Natural killer cell (primary cell): ENCODE measurements at regions not wholly inside any gene's neighbourhood (a gene's known extent, or its start where the extent isn't known, plus 50 kb on each side); places are given as distances from the start of the nearest gene placed in this dataset.

ENCODE experiments used
- ATAC-seq, 3 donors: fragments of 150-1000 bp in 2 of 3; fragments of 200-7000 bp in 1 of 3; cut with Tn5 transposase; 1 replicate in 1 of 3; 2 replicates in 2 of 3; pipeline ENCODE4 v1.10.0; 2021; ENCODE audit warnings: mild to moderate bottlenecking in 2 of 3, moderate library complexity in 2 of 3
- DNase-seq, 2 donors: peaks; one replicate each; pipeline versions ENCODE4 v3.0.0 to v3.0.0-alpha.2; 2013 to 2021; ENCODE audit warnings: mixed read lengths in 1 of 2
- H3K27ac ChIP-seq: one replicate; pipeline ENCODE4 v1.5.1; 2013; ENCODE audit warnings: mild to moderate bottlenecking, low read length
- H3K27me3 ChIP-seq: one replicate; pipeline ENCODE4 v1.6.1; 2013; ENCODE audit warnings: low read length; ENCODE audit not compliant: control insufficient read depth, insufficient read depth
- H3K36me3 ChIP-seq: one replicate; pipeline ENCODE4 v1.6.1; 2013; ENCODE audit warnings: low read length; ENCODE audit not compliant: control insufficient read depth, insufficient read depth
- H3K4me1 ChIP-seq: one replicate; pipeline ENCODE4 v1.6.1; 2013; ENCODE audit warnings: low read length; ENCODE audit not compliant: control insufficient read depth, insufficient read depth
- H3K4me3 ChIP-seq: one replicate; pipeline ENCODE4 v1.5.1; 2013; ENCODE audit warnings: low read length
- H3K9me3 ChIP-seq: one replicate; pipeline ENCODE4 v1.6.1; 2013; ENCODE audit warnings: low read length; ENCODE audit not compliant: control insufficient read depth, insufficient read depth
- H3K27ac Mint-ChIP-seq, 2 donors: one replicate each; pipeline ENCODE4 v1.8.0; 2022; ENCODE audit warnings: mild to moderate bottlenecking in 2 of 2, mixed read lengths in 2 of 2, moderate library complexity in 1 of 2
- H3K27me3 Mint-ChIP-seq, 2 donors: one replicate each; pipeline ENCODE4 v1.8.0; 2022; ENCODE audit warnings: low read depth in 2 of 2, mixed read lengths in 2 of 2
- H3K36me3 Mint-ChIP-seq: one replicate; pipeline ENCODE4 v1.8.0; 2022; ENCODE audit warnings: mixed read lengths
- H3K4me1 Mint-ChIP-seq, 2 donors: one replicate each; pipeline ENCODE4 v1.8.0; 2022; ENCODE audit warnings: mixed read lengths in 2 of 2
- H3K4me3 Mint-ChIP-seq: one replicate; pipeline ENCODE4 v1.8.0; 2022; ENCODE audit warnings: mild to moderate bottlenecking, moderate library complexity, mixed read lengths
- H3K9me3 Mint-ChIP-seq, 2 donors: one replicate each; pipeline ENCODE4 v1.8.0; 2022; ENCODE audit warnings: mixed read lengths in 2 of 2
- WGBS: methylation state at CpG from one replicate; pipeline ENCODE4 v1.1.7; 2013; ENCODE audit warnings: missing lambda C conversion rate; ENCODE audit not compliant: insufficient coverage; 5-methylcytosine and 5-hydroxymethylcytosine counted together
- intact Hi-C: fragments of 100-400 bp; cut with micrococcal nuclease; formaldehyde crosslinking; loops from one replicate; pipeline ENCODE4 v1.14.2; 2022
- TF ChIP-seq, protein P1 (sequence below): fragments of 200-600 bp; IDR thresholded peaks from one replicate; pipeline ENCODE4 v1.8.0; 2022; ENCODE audit warnings: antibody characterized with exemption

DNA sequence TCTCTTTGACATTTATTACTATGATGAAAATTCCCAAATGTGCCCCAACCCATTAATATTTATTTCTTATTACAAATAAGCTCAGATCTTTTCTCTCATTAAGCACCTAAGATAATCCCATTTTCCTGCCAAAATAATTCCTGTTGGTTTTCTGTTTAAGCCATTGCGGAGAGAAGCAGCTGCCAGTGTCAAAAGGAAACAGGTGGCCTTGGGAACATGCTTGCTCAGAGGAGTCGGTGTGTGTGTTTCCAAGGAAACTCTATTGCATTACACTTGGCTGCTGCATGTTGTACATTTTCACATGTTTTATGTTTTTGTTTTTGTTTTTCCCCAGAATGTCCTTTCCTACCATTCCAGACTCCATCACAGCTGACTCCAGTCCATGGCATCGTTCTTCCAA lies 56.4 kb downstream of the CD24 start:
- H3K9me3 ChIP-seq = no peaks in the 10 kb centered on the region
- Mint-ChIP-seq H3K4me1 (no peaks in the 10 kb centered on the region), H3K27me3 (peaks cover 8 to 17% of the 10 kb centered on the region in 2 donors), H3K27ac (no peak overlapping the region), H3K4me3 (no peak overlapping the region), H3K36me3 (no peaks in the 10 kb centered on the region), H3K9me3 (no peaks in the 10 kb centered on the region)
- no peak overlapping the region for H3K4me3 ChIP-seq
- peaks cover 2% of the 10 kb centered on the region for H3K27me3 ChIP-seq
- TF ChIP-seq, protein P1, sequence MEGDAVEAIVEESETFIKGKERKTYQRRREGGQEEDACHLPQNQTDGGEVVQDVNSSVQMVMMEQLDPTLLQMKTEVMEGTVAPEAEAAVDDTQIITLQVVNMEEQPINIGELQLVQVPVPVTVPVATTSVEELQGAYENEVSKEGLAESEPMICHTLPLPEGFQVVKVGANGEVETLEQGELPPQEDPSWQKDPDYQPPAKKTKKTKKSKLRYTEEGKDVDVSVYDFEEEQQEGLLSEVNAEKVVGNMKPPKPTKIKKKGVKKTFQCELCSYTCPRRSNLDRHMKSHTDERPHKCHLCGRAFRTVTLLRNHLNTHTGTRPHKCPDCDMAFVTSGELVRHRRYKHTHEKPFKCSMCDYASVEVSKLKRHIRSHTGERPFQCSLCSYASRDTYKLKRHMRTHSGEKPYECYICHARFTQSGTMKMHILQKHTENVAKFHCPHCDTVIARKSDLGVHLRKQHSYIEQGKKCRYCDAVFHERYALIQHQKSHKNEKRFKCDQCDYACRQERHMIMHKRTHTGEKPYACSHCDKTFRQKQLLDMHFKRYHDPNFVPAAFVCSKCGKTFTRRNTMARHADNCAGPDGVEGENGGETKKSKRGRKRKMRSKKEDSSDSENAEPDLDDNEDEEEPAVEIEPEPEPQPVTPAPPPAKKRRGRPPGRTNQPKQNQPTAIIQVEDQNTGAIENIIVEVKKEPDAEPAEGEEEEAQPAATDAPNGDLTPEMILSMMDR = no peak
- WGBS = 62% methylated on average over 3 of the region's 3 CpGs
- H3K27ac ChIP-seq = no peak overlapping the region
- H3K36me3 ChIP-seq = no peaks in the 10 kb centered on the region
- no peak for ATAC-seq
- DNase-seq = no peak
- intact Hi-C loops = no loop called here
- H3K4me1 ChIP-seq = no peaks in the 10 kb centered on the region

DNA sequence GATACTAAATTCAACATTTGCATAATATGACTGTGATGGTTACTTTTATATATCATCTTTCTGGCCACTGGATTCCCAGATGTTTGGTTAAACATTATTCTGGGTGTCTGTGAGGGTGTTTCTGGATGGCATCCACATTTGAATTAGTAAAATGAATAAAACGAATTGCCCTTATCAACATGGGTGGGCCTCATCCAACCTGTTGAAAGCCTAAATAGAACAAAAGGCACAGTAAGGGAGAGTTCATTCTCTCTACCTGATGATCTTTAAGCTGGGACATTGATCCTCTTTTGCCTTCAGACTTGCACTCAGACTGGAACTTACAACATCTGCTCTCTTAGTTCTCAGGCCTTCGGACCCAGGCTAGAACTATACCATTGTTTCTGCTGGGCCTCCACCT lies 57.6 kb downstream of the CD24 start:
- ATAC-seq = no peak
- no peaks in the 10 kb centered on the region for H3K36me3 ChIP-seq
- no peak overlapping the region for H3K4me3 Mint-ChIP-seq
- no peak overlapping the region for H3K27ac Mint-ChIP-seq
- no peaks in the 10 kb centered on the region for H3K9me3 ChIP-seq
- H3K36me3 Mint-ChIP-seq = no peaks in the 10 kb centered on the region
- DNase-seq = no peak
- peaks cover 8 to 17% of the 10 kb centered on the region in 2 donors for H3K27me3 Mint-ChIP-seq
- H3K4me1 Mint-ChIP-seq = no peaks in the 10 kb centered on the region
- H3K27me3 ChIP-seq = peaks cover 2% of the 10 kb centered on the region
- H3K4me3 ChIP-seq = no peak overlapping the region
- 100% methylated on average over 2 of the region's 2 CpGs for WGBS
- TF ChIP-seq, protein P1 = no peak
- H3K4me1 ChIP-seq = no peaks in the 10 kb centered on the region
- no peaks in the 10 kb centered on the region for H3K9me3 Mint-ChIP-seq
- intact Hi-C loops = no loop called here
- no peak overlapping the region for H3K27ac ChIP-seq

DNA sequence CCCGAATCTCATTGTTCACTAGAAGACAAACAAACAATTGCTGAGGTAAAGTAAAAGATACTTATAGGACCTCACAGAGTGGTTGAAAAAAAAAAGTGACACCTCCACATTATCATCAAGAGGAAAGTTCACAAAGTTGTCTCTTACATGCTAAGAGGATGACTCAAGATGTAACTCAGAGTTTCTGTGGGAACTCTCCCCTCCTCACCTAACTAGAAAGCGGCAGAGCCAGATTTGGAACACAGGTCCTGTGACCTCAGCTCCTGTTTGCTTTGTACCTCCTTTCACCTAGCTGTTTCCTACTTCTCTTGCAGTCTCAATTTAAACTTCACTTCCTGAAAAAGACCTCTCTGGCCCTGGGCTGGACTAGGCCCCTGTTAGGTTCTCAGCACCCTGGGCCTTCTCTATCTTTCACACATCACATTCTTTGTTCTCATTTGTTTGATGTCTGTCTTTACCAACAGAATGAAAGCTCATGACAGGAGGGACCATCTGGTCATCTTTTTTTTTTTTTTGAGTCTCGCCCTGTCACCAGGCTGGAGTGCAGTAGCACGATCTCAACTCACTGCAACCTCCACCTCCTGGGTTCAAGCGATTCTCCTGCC lies 60.8 kb downstream of the CD24 start:
- Histone ChIP-seq H3K27me3 (peaks cover 2% of the 10 kb centered on the region), H3K9me3 (no peaks in the 10 kb centered on the region), H3K4me3 (no peak overlapping the region), H3K27ac (no peak overlapping the region), H3K4me1 (no peaks in the 10 kb centered on the region), H3K36me3 (no peaks in the 10 kb centered on the region)
- peaks cover 6% of the 10 kb centered on the region in 2 donors for H3K4me1 Mint-ChIP-seq
- H3K27me3 Mint-ChIP-seq = peaks cover 5 to 9% of the 10 kb centered on the region in 2 donors
- no peak overlapping the region for H3K4me3 Mint-ChIP-seq
- no peak for DNase-seq
- TF ChIP-seq, protein P1 = no peak
- intact Hi-C loops = no loop called here
- no peaks in the 10 kb centered on the region for H3K36me3 Mint-ChIP-seq
- 82% methylated on average over 2 of the region's 5 CpGs for WGBS
- ATAC-seq = no peak
- H3K27ac Mint-ChIP-seq = no peak overlapping the region
- no peaks in the 10 kb centered on the region for H3K9me3 Mint-ChIP-seq

DNA sequence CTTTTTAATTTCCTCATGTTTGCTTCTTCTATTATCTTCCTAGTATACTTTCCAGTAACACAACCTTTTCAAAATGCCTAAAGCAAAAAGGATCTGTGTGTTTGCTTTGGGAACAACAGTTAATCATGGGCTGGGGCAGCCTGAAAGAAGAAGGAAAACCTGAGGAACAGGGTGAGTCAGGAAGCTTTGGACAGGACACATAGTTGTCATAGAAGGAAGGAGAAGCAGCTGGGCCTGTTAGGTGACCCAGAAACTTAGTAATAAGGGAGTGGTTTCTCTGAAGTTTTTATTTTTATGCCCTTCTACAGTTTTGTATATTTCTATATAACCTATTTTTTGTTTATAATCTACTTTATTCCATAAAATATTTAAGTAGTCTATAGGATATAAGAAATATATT lies 61.4 kb downstream of the CD24 start:
- H3K27ac Mint-ChIP-seq = no peak overlapping the region
- H3K27me3 Mint-ChIP-seq = peaks cover 2 to 5% of the 10 kb centered on the region in 2 donors
- Histone ChIP-seq H3K4me3 (no peak overlapping the region), H3K27me3 (no peaks in the 10 kb centered on the region), H3K27ac (no peak overlapping the region), H3K9me3 (no peaks in the 10 kb centered on the region), H3K36me3 (no peaks in the 10 kb centered on the region), H3K4me1 (no peaks in the 10 kb centered on the region)
- TF ChIP-seq, protein P1 = no peak
- intact Hi-C loops = no loop called here
- no peak for DNase-seq
- H3K4me3 Mint-ChIP-seq = no peak overlapping the region
- peaks cover 6% of the 10 kb centered on the region in 2 donors for H3K4me1 Mint-ChIP-seq
- no peaks in the 10 kb centered on the region for H3K9me3 Mint-ChIP-seq
- ATAC-seq = no peak
- H3K36me3 Mint-ChIP-seq = no peaks in the 10 kb centered on the region
